Osteoblast (primary cell): ENCODE measurements at regions not wholly inside any gene's neighbourhood (a gene's known extent, or its start where the extent isn't known, plus 50 kb on each side); places are given as distances from the start of the nearest gene placed in this dataset.
A peak's percentile ranks its signal among the peaks of the same experiment; 100 is the strongest.
"Not testable (repeated sequence)": the region's sequence is repeated elsewhere in the genome, so short reads cannot be mapped to it uniquely, and the experiment has no call there.

ENCODE experiments used
- DNase-seq: peaks from one replicate; pipeline ENCODE4 v3.0.0; 2011; ENCODE audit warnings: low spot score, mixed read lengths; ENCODE audit not compliant: insufficient read length; ENCODE audit errors: missing footprints
- H2AFZ ChIP-seq: 2 replicates; pipeline ENCODE4 v1.6.0; 2011; ENCODE audit warnings: mild to moderate bottlenecking, low read length
- H3K27ac ChIP-seq: 2 replicates; pipeline ENCODE4 v1.5.1; 2011; ENCODE audit warnings: mild to moderate bottlenecking, low read depth, low read length, moderate library complexity
- H3K27me3 ChIP-seq: 2 replicates; pipeline ENCODE4 v1.6.0; 2012; ENCODE audit warnings: mild to moderate bottlenecking, control low read depth, inconsistent platforms, low read length, moderate library complexity; ENCODE audit not compliant: insufficient read depth
- H3K36me3 ChIP-seq: 2 replicates; pipeline ENCODE4 v1.5.1; 2011; ENCODE audit warnings: mild to moderate bottlenecking, low read length, control low read depth, moderate library complexity; ENCODE audit not compliant: insufficient read depth
- H3K4me1 ChIP-seq: 2 replicates; pipeline ENCODE4 v1.5.1; 2011; ENCODE audit warnings: mild to moderate bottlenecking, low read length, control low read depth, moderate library complexity; ENCODE audit not compliant: insufficient read depth
- H3K4me2 ChIP-seq: 2 replicates; pipeline ENCODE4 v1.6.0; 2011; ENCODE audit warnings: mild to moderate bottlenecking, low read length; ENCODE audit not compliant: insufficient read depth
- H3K4me3 ChIP-seq: fragments of 200-600 bp; sonication (generic); 3 replicates; pipeline ENCODE4 v1.5.1; 2012; ENCODE audit warnings: mild to moderate bottlenecking, low read length, inconsistent platforms; ENCODE audit not compliant: insufficient read depth
- H3K79me2 ChIP-seq: 2 replicates; pipeline ENCODE4 v1.6.0; 2012; ENCODE audit warnings: mild to moderate bottlenecking, low read length, control low read depth, inconsistent platforms; ENCODE audit not compliant: insufficient read depth
- H3K9me3 ChIP-seq: 2 replicates; pipeline ENCODE4 v1.5.1; 2011; ENCODE audit warnings: low read depth, low read length, control low read depth
- H4K20me1 ChIP-seq: 2 replicates; pipeline ENCODE4 v1.6.0; 2012; ENCODE audit warnings: mild to moderate bottlenecking, low read length, control low read depth; ENCODE audit not compliant: insufficient read depth
- TF ChIP-seq, protein P1 (sequence below): IDR thresholded peaks from 2 replicates; pipeline ENCODE4 v1.5.1; 2011; ENCODE audit warnings: mild to moderate bottlenecking, low read depth, low read length, moderate library complexity; ENCODE audit errors: extremely low read depth

GRCh38 chr12:62006076-62006732, 254.0 kb upstream of the USP15 start:
- Histone ChIP-seq H3K4me1 (no peaks in the 10 kb centered on the region), H3K9me3 (no peaks in the 10 kb centered on the region), H2AFZ (no peak overlapping the region), H3K27ac (no peak overlapping the region), H3K4me3 (no peak overlapping the region), H4K20me1 (no peaks in the 10 kb centered on the region), H3K79me2 (no peaks in the 10 kb centered on the region), H3K36me3 (no peaks in the 10 kb centered on the region), H3K27me3 (no peaks in the 10 kb centered on the region), H3K4me2 (no peak overlapping the region)
- TF ChIP-seq, protein P1, sequence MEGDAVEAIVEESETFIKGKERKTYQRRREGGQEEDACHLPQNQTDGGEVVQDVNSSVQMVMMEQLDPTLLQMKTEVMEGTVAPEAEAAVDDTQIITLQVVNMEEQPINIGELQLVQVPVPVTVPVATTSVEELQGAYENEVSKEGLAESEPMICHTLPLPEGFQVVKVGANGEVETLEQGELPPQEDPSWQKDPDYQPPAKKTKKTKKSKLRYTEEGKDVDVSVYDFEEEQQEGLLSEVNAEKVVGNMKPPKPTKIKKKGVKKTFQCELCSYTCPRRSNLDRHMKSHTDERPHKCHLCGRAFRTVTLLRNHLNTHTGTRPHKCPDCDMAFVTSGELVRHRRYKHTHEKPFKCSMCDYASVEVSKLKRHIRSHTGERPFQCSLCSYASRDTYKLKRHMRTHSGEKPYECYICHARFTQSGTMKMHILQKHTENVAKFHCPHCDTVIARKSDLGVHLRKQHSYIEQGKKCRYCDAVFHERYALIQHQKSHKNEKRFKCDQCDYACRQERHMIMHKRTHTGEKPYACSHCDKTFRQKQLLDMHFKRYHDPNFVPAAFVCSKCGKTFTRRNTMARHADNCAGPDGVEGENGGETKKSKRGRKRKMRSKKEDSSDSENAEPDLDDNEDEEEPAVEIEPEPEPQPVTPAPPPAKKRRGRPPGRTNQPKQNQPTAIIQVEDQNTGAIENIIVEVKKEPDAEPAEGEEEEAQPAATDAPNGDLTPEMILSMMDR = peak; percentile 69
- no peak for DNase-seq

DNA sequence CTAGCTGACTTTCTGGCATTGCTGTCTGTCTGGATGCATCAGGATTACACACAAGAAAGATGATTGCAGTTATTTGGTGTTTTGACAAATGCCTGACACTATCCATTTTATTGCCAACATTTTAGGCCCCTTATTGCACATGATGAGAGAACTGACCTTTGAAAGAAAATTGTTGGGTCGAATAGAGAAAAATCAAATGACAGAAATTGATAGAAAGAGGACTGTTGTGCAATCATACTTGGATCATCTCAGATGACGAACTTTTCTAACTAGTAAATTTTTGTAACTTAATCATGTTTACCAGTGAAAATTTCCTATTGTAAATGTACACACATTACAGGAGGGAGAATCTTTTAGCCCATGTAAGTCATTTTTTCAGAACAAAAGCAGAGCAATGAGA, 251.5 kb upstream of the USP15 start:
- TF ChIP-seq, protein P1 = no peak
- Histone ChIP-seq H2AFZ (no peak overlapping the region), H3K79me2 (no peaks in the 10 kb centered on the region), H4K20me1 (no peaks in the 10 kb centered on the region), H3K4me1 (no peaks in the 10 kb centered on the region), H3K27me3 (no peaks in the 10 kb centered on the region), H3K36me3 (no peaks in the 10 kb centered on the region), H3K27ac (no peak overlapping the region), H3K4me3 (no peak overlapping the region), H3K4me2 (no peak overlapping the region), H3K9me3 (no peaks in the 10 kb centered on the region)
- no peak for DNase-seq

GRCh38 chr12:62009445-62009844, 250.8 kb upstream of the USP15 start:
- Histone ChIP-seq H3K4me2 (no peak overlapping the region), H3K27ac (no peak overlapping the region), H3K79me2 (no peaks in the 10 kb centered on the region), H2AFZ (no peak overlapping the region), H3K27me3 (no peaks in the 10 kb centered on the region), H3K4me1 (no peaks in the 10 kb centered on the region), H3K4me3 (no peak overlapping the region), H3K9me3 (no peaks in the 10 kb centered on the region), H3K36me3 (no peaks in the 10 kb centered on the region), H4K20me1 (no peaks in the 10 kb centered on the region)
- no peak for DNase-seq
- TF ChIP-seq, protein P1 = no peak

DNA sequence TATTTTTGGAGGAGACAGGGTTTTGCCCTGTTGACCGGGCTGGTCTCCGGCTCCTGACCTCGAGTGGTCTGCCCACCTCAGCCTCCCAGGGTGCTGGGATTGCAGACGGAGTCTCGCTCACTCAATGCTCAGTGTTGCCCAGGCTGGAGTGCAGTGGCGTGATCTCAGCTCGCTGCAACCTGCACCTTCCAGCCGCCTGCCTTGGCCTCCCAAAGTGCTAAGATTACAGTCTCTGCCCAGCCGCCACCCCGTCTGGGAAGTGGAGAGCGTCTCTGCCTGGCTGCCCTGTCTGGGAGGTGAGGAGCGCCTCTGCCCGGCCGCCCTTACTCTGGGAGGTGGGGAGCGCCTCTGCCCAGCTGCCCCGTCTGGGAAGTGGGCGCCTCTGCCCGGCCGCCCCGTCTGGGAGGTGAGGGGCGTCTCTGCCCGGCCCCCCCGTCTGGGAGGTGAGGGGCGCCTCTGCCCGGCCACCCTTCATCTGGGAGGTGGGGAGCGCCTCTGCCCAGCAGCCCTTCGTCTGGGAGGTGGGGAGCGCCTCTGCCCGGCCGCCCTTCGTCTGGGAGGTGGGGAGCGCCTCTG, 249.8 kb upstream of the USP15 start:
- not testable (repeated sequence) for H3K4me1 ChIP-seq, H4K20me1 ChIP-seq, DNase-seq, H3K4me2 ChIP-seq, H2AFZ ChIP-seq, H3K4me3 ChIP-seq, H3K79me2 ChIP-seq, H3K36me3 ChIP-seq, H3K9me3 ChIP-seq, H3K27ac ChIP-seq, H3K27me3 ChIP-seq

- not testable (repeated sequence) for H3K79me2 ChIP-seq, H4K20me1 ChIP-seq, H3K36me3 ChIP-seq, H3K4me1 ChIP-seq, H2AFZ ChIP-seq, DNase-seq, H3K27ac ChIP-seq, H3K9me3 ChIP-seq, H3K27me3 ChIP-seq, H3K4me2 ChIP-seq, H3K4me3 ChIP-seq
Measured at GRCh38 chr12:62010973-62011372, 249.2 kb upstream of the USP15 start.
